ENCODE measurements at regions not wholly inside any gene's neighbourhood (a gene's known extent, or its start where the extent isn't known, plus 50 kb on each side); places are given as distances from the start of the nearest gene placed in this dataset.

DNA sequence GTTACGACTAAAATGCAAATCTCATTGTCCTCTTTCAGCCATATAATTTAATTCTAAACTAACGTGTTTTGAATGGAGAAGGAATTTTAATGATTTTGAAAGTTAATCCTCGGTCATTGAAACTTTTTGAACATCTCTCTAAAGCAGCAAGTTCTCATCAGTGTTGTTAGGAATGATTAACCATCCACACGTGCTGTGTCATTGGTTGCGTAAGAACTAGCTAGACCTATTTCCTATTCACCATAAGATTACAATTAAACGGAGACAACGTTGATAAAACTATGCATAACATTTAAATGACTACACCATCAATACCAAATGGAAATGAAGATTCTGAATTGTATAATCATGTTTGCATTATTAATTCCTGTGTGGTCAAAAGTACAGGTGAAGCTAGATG is 155.6 kb upstream of the IRS2 start:
- TF ChIP-seq, protein P1, sequence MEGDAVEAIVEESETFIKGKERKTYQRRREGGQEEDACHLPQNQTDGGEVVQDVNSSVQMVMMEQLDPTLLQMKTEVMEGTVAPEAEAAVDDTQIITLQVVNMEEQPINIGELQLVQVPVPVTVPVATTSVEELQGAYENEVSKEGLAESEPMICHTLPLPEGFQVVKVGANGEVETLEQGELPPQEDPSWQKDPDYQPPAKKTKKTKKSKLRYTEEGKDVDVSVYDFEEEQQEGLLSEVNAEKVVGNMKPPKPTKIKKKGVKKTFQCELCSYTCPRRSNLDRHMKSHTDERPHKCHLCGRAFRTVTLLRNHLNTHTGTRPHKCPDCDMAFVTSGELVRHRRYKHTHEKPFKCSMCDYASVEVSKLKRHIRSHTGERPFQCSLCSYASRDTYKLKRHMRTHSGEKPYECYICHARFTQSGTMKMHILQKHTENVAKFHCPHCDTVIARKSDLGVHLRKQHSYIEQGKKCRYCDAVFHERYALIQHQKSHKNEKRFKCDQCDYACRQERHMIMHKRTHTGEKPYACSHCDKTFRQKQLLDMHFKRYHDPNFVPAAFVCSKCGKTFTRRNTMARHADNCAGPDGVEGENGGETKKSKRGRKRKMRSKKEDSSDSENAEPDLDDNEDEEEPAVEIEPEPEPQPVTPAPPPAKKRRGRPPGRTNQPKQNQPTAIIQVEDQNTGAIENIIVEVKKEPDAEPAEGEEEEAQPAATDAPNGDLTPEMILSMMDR (IDR thresholded peaks at IDR 0.05): no peak
- no peak for TF ChIP-seq POLR2A (IDR thresholded peaks at IDR 0.05)

Measured in thyroid gland (tissue), 4 donors.